Adrenal gland (tissue), 5 donors: ENCODE measurements at regions not wholly inside any gene's neighbourhood (a gene's known extent, or its start where the extent isn't known, plus 50 kb on each side); places are given as distances from the start of the nearest gene placed in this dataset.

Source experiments
- POLR2A ChIP-seq, 2 donors: fragments of 450-650 bp; IDR thresholded peaks; one replicate each; pipeline ENCODE4 v1.6.1; 2017; ENCODE audit warnings: antibody characterized with exemption in 2 of 2, mild to moderate bottlenecking in 2 of 2, moderate library complexity in 1 of 2
- TF ChIP-seq, protein P1 (sequence below), 6 experiments: fragments of 450-650 bp in 4 of 6; fragments of 200-600 bp in 2 of 6; sonication (generic) in 1 of 6; IDR thresholded peaks; 1 replicate in 5 of 6; 2 replicates in 1 of 6; pipeline versions ENCODE4 v1.5.1 to v1.8.0; 2016 to 2021; ENCODE audit warnings: antibody characterized with exemption in 6 of 6, mild to moderate bottlenecking in 2 of 6, moderate library complexity in 1 of 6
- donor health status: DM: no; HTN: no; CAD: no.

DNA sequence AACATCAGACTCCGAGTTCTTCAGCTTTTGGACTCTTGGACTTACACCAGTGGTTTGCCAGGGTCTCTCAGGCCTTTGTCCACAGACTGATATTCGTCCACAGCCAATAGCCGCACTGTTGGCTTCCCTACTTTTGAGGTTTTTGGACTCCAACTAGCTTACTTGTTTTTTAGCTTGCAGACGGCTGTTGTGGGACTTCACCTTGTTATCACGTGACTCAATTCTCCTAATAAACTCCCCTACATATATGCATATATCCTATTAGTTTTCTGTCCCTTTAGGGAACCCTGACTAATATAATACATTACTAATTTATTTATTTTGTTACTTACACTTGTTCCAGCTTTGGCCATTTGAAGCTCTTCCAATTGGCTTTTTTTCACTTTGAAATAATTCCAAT, 311.3 kb downstream of the BMP2 start:
- TF ChIP-seq POLR2A (IDR thresholded peaks at IDR 0.05) = no peak
- TF ChIP-seq, protein P1, sequence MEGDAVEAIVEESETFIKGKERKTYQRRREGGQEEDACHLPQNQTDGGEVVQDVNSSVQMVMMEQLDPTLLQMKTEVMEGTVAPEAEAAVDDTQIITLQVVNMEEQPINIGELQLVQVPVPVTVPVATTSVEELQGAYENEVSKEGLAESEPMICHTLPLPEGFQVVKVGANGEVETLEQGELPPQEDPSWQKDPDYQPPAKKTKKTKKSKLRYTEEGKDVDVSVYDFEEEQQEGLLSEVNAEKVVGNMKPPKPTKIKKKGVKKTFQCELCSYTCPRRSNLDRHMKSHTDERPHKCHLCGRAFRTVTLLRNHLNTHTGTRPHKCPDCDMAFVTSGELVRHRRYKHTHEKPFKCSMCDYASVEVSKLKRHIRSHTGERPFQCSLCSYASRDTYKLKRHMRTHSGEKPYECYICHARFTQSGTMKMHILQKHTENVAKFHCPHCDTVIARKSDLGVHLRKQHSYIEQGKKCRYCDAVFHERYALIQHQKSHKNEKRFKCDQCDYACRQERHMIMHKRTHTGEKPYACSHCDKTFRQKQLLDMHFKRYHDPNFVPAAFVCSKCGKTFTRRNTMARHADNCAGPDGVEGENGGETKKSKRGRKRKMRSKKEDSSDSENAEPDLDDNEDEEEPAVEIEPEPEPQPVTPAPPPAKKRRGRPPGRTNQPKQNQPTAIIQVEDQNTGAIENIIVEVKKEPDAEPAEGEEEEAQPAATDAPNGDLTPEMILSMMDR (IDR thresholded peaks at IDR 0.05) = no peak
